Fibroblast of peridontal ligament (primary cell): ENCODE measurements at regions not wholly inside any gene's neighbourhood (a gene's known extent, or its start where the extent isn't known, plus 50 kb on each side); places are given as distances from the start of the nearest gene placed in this dataset.
"Not testable (repeated sequence)": the region's sequence is repeated elsewhere in the genome, so short reads cannot be mapped to it uniquely, and the experiment has no call there.

Experiments used
- DNase-seq: peaks from one replicate; pipeline ENCODE4 v3.0.0-alpha.2; 2010; ENCODE audit errors: extremely low read depth

DNA sequence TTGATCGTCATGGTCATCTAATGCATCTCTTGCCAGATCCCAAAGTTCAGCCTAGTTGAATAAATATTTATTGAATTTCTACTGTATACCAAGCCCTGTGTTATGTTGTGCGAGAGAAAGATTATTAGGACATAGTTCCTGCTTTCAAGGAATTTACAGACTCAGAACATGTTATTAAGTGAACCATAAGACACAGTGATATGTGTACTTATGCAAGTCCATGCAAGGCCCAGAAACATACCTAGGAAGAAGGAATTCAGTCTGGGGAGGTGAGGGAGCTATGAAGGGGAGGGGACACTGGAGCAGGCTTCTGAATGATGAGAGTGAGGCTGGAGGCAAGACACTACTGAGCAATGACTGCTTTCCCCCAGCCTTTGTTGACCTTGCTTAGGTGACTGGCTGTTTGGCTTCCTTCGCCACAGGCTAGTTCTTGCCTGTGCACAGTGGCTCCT lies 81.4 kb downstream of the ACAA2 start:
- DNase-seq = no peak

DNA sequence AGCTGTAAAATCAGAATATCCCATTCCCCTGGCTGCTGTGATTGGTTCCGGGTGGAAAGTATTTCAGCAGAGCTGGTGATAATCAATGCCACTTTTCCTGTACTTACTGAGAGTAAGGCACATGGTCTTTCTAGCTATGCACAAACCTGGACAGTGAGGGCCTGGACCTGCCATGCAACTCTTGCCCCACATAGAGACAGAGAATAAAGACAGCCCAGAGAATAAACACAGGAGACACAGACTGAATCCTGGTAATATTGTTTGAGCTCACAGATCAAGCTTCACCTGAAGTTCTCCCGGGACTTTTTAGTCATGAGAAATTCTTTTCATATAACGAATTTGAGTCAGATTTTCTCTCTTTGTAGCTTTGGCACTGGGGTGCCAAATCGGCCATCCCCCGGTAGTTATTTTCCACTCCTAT lies 81.9 kb downstream of the ACAA2 start:
- no peak for DNase-seq

DNA sequence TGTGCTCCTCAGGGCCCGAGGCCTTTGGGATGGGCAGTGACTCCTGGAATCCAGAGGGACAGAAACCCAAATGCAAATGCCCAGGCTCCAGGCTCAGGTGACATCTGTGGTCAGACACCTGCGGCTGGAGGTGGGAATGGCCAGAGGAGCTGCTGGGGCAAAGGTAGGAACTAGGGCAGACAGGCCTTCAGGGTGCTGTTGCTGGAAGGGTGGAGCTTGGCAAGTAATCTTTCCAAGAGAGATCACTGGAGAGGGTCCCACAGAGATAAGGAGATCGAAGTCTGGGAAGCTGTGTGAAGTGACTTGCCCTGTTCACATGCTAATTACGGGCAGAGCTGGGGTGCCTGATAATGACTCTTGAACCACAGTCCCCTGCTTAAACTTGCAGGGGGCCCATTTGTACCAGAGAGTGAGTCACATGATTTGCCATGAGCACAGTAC lies 82.4 kb downstream of the ACAA2 start:
- no peak for DNase-seq

DNA sequence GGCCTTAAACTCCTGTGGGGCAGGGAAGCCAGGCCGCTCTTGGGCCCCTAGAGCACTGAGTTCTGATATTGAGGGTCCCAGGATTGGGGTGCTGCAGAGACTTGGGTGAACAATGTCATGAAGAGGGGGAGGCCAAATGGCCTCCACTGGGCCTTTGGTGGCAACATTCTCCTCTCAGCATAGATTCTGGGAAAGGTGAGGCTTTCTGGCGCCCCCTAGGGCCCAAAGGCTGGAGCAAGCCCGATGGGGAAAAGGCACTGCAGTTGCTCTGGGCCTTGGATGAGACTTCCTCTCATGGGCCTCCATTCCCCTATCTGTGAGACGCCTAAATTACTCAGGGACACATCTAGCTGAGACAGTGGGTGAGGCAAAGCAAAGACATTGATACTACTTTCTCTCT lies 84.8 kb downstream of the ACAA2 start:
- no peak for DNase-seq

DNA sequence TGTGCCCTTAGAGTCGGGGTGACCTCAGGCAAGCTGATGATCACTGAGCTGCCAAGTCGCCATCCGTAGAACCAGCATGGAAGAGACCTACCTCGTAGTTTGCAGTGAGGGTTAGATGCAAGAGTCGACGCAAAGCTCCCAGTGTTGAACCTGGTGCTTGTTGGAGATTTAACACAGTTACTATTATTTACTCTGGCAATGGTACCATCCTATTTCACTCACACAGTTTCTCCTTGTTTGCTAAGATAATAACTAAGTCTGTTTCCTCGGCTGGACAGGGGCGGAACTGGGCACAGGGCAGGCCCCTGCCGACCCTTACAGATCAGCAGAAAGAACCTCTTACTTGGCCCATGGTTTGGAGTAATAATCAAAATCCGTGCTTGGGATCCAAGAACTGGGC lies 85.5 kb downstream of the ACAA2 start:
- no peak for DNase-seq

DNA sequence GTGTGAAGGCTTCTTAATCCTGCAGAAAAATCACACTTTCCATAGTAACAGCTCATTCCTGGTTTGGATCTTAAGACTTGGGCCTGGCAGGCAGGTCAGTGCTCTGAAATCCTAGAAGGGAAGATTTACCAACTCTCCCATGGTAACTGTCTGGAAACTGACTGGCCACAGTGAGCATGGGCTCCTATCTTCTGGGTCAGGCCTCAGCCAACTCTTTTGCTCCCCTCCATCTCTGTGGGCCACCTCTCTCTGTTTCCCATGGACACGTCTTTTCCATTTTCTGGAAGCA lies 86.7 kb downstream of the ACAA2 start:
- no peak for DNase-seq

DNA sequence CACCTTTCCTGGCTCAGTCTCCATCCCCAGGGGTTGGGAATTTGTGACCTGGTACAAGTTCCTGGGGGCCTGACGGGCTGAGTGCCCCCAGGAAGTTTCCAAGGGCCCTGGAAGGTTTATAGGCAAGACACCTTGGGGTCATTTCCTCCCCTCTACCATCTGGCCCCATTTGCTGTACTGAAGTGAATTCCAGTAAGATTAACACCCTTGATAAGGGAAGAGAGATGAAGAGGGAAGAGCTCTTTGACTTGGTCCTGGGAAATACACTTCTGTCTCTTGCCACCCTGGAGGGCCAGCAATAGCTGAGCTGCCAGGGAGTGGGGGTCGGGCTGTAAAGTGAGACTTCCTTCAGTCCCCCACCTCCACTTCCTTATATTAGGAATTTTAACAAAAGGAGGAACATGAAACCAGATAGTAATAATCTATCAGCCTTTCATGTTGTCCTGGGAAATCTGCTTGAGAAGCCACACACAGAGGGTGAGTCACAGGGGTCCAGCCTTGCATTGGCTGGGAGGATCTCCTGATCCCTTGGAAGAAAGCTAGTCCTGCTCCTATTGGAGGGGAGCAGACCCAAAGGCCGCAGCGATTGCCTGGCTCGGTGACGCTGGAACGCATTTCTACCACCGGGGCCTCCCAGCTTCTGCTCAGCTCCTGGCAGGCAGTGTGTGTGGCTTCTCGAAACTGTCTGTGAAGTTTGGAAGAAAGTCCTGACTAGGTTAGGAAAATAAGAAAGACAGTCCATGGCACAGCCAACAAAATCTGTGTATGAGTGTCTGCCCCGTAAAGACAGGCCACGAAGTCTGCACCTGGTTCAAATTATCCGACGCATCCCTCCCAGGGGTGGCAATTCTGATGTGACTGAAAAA lies 87.3 kb downstream of the ACAA2 start:
- peak; percentile 96 for DNase-seq

DNA sequence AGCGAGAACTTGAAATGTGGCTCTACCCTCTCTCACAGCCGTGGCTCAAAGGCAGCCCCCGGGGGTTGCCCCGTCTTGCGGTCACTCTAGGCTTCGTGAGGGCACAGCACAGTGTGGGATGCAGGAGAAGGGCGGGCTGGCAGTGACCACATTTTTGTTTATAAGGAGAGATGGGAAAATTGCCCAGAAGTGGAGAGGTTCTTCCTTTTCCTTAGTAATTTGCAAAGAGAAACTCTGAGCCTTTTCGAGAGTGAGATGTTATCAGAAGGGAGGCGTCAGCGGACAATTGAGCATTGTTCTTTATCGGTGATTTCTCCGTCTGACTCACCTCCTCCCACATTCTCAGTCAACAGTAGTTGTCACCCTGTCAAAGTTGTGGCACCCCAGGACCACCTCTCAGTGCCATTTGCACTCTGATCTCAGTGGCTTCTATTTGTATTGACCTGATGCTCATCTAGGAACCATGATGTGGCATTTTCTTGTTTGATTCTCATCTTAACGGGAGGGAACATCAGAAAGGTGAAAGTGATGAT lies 89.6 kb downstream of the ACAA2 start:
- DNase-seq = peak; percentile 58

DNA sequence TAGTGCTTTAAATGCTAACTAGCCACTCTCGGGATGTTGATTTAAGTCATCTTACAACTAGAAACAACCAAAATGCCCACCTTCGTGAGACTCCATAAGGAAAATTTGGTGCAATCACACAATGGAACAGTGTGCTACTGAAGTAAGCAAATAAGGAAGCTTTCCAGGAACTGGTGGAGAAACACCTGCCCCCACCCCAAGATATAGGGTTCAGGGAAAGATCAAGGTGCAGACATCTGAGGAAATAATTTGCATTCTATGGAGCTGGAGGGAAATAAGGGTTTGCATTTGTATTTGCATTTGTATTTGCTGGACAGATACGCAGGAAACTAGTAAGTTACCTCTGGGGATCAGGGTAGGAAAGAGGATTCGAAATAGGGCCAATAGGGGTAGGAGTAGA lies 90.9 kb downstream of the ACAA2 start:
- DNase-seq = no peak

DNA sequence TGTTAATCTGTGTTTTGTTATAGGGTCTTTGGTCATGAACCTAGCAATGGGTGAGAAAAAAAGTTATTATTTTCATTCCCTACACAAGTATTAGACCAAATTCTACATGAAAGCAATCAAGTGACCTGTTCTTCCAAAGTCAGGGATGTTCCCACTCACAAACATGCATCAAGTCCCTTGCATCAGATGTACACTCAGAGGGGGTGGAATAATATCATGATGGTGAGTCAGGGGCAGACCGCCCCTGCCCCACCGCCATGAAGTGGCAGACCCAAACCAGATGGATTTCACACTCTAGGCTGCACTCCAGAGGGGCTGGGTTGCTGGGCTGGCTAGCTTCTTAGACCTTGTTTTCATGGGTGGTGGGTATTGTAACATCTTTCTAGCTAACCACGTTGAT lies 91.4 kb downstream of the ACAA2 start:
- DNase-seq = no peak

DNA sequence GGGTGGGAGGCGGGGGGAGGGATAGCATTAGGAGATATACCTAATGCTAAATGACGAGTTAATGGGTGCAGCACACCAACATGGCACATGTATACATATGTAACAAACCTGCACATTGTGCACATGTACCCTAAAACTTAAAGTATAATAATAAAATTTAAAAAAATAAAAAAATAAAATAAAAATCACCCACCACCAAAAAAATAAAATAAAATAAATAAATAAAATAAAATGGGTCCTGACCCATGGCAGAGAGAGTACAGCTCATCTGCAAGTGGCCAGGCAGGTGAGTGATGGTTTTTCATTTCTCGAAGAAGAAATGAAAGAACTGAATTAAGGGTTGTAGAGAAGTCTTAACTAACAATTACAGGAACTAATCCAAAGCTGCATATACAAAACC lies 92.4 kb downstream of the ACAA2 start:
- DNase-seq = not testable (repeated sequence)

DNA sequence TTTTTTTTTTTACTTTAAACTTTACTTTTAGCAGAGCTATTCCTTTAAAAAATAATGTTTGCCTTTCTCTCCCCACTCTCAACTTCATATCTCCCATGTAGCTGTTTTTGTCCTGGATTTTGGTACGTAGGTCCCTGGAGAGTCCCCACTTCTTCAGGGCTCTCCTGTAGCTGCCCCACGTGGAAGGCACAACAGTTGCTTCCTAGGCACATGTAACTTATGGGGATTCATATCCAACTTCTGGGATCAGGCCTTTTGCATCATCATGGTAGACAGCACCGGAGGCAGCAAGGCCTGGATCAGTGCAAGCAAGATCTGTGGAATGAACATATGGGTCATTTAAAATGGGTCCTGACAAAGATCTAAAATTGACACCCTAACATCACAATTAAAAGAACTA lies 95.7 kb downstream of the ACAA2 start:
- DNase-seq = no peak

DNA sequence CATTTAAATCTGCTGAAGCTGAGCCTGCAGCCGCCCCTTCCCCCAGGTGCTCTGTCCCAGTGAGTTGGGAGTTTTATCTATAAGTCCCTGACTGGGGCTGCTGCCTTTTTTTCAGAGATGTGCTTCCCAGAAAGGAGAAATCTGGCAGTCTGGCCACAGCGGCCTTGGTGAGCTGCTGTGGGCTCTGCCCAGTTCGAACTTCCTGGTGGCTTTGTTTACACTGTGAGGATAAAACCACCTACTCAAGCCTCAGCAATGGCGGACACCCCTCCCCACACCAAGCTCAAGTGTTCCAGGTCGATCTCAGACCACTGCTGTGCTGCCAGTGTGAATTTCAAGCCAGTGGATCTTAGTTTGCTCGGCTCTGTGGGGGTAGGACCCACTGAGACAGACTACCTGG lies 97.3 kb downstream of the ACAA2 start:
- no peak for DNase-seq

DNA sequence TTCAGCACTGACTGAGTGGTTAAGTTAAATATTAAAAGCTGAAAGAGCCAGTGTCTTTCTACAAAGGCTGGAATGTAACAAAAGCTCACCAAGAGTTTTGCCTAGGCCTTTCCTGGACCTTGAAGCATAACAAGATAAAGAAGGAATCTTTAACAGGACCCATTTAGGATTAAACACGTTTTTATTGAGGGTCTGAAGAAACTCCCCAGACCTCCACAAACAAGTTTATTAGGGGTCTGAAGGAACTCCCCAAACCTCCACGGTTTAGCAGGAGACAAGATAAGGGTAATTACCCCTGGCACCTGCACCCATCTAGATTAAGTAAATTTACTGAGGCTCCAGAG lies 104.0 kb downstream of the ACAA2 start:
- no peak for DNase-seq

DNA sequence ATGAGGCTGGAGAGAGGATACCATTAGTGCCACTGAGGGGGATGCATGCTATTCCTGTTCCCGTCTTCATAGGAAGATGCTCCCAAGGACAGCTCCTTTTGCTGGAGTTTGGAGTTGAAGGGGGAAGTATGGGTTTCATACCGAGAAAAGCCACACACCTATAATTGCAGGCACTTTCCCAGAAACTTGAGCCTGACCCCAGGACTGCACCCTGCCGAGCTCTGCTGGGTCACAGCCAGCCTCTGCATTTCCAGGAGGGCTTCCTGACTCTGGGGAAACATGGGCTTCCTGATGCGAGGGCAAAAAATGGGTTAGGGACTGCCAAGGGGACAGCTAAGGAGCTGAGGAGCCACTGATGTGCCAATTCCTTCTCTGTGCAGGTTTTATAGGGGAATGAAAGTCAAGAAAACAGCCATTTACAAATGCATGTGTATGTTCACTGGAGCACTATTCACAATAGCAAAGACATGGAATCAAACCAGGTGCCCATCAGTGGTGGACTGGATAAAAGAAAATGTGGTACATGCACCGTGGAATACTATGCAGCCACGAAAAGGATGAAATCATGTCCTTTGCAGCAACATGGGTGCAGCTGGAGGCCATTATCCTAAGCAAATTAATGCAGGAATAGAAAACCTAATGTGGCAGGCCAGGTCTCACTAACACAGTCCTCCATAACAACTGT lies 104.5 kb downstream of the ACAA2 start:
- no peak for DNase-seq

DNA sequence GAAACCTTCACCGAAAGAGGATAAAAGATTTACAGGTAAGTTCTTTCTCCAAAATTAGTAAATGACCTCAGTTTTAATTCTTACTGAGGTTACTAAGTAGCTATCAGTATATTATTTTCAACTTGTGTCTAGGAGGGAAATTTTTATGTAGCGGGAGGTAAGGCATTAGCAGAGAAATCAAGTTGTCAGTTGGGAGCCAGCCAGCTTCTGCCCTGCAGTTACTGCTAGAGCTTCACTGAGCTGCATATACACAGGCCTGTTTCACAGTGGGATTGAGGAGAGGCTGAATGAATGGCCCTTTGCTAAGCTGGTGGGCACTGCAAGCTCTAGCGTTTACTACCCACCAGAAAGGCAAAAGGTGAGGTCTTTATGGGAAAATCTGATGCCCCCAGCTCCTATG lies 105.7 kb downstream of the ACAA2 start:
- no peak for DNase-seq

DNA sequence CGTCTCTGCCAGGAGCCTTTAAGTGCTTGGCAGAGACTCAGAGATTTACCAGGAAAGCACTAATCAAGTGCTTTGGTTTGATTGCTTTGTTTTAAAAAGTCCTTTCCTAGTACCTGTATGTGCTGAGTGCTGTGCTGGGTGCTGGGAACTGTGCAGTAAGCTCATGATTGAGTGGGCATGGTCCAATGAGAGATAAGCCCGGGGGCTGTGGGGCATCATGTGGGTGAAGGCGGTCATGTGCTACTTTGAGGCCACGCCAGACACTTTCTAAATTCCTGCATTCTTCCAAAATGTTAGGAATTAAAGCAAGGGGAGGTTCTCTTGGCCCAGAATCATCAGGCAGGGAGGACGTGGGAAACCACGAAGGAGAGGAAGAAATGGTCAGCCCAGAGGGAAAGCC lies 109.0 kb downstream of the ACAA2 start:
- no peak for DNase-seq

DNA sequence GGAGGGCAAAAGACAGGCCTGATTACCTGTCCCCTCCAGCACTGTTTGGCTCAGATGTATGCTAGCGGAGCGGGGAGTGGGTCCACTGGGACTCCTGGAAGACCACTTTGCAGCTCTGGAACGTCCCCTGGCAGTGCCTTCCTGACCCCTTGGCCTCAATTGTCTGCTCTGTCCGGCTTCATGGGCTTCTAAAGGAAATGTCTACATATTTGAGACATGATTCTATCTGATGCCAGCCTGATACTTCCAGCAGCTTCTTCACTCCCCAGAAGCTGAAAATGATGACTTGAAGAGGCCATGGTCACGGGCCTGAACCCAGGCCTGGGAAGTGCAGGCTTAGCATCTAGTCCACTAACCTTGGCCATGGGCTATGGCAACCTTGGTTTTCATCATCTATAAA lies 112.1 kb downstream of the ACAA2 start:
- no peak for DNase-seq

DNA sequence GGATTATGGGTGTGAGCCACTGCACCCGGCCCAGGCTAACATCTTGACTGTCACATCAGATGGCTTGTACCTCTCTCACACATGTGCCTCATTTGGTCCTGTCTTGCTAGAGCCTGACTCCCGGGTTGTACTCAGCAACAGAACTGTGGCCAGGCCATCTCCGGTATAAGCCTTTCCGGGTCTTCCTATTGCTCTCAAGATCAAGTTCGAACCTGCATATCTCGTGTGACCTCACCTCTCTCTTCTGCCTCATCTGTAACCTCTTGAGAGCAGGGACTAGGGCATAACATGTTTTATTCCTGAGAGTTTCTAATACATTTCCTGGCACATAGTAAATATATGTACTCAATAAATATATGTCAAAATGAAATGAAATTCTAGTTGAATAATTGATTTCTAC lies 114.0 kb downstream of the ACAA2 start:
- no peak for DNase-seq

DNA sequence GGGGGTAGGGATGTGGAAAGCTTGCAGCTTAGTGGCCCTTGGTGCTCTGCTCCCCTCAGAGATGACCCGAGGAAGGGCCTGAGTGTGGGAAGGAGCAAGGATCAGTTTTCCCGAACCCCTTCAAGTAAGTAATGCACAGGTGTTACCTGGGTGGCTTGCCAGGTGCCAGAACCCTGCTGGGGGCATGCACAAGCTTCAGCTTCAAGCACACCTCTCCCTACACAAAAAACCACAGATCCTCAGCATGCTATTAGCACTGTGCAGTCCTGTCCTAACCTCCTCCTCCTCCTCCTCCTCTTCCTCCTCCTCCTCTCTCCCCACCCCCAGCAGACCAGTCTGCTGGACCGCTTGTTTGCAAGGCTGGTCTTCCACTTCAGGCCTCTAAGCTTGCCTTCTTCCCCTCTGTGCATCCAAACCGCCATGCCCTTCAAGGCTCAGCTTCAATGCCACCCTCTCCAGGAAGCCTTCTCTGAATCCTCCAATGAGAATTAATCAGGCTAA lies 114.8 kb downstream of the ACAA2 start:
- DNase-seq = no peak

DNA sequence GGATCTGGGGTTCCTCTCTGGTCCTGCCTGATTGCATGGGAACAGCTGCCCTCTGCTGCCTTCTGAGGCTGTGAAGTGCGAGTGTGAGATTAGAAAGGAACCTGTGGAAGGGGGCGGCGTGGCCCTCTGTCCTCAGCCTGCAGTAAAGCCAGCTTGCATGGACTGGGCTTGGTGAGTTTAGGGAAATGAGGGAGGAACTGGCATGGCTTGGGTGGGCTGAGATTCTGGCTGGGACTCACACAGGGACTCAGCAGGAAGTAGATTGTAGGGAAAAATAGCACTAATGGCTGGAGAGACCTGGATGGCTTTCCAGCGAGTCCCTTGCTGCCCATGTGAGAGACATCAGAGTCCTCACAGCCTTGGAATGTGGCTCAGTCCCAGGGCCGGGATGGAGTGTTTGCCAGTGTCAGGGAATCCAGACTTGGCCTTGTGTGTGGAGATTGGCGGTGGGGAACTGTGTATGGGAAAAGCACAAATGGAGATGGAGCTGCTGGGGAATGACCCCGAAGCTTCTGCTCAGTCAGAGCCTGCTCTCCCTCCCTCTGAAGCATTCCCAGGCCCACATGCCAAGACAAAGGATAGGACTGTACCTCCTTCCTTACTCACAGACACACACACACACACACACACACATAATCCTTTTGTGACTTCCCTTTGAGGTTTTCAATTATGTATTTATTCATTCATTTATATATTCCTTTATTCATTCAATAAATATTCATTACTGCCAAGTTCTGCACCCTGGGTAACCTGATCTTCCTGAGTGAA lies 115.4 kb downstream of the ACAA2 start:
- peak; percentile 4 for DNase-seq

DNA sequence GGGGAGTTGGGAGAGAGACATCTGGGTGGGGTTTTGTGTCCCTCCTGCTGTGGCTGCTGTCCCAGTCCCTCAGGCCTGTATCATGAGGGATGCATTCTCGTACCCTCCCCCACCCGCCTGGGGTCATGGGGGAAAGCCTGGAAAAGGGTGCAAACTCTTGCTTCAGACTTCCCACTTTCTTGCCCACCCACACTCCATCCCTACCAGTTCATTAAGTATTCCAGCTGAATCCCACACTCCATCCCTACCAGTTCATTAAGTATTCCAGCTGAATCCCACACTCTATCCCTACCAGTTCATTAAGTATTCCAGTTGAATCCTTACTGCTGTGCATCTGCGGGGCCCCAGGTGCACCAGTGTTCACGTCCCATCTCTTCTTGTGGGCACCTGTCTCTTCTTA lies 116.3 kb downstream of the ACAA2 start:
- no peak for DNase-seq
